ENCODE measurements at regions not wholly inside any gene's neighbourhood (a gene's known extent, or its start where the extent isn't known, plus 50 kb on each side); places are given as distances from the start of the nearest gene placed in this dataset.
"Not testable (repeated sequence)": the region's sequence is repeated elsewhere in the genome, so short reads cannot be mapped to it uniquely, and the experiment has no call there.

GRCh38 chr21:6565190-6566094, 3955.9 kb upstream of the TPTE start:
- not testable (repeated sequence) for H3K9me3 ChIP-seq (ENCODE audit: control insufficient read depth, low read depth, low read length); H3K27me3 ChIP-seq (ENCODE audit: control insufficient read depth, insufficient read depth, low read length); H3K4me3 ChIP-seq (ENCODE audit: low read length); H3K27ac ChIP-seq (ENCODE audit: low read length); H3K9ac ChIP-seq (ENCODE audit: low read length); H3K36me3 ChIP-seq (ENCODE audit: control insufficient read depth, low read depth, low read length); H3K4me1 ChIP-seq (ENCODE audit: control insufficient read depth, low read depth, low read length)

DNA sequence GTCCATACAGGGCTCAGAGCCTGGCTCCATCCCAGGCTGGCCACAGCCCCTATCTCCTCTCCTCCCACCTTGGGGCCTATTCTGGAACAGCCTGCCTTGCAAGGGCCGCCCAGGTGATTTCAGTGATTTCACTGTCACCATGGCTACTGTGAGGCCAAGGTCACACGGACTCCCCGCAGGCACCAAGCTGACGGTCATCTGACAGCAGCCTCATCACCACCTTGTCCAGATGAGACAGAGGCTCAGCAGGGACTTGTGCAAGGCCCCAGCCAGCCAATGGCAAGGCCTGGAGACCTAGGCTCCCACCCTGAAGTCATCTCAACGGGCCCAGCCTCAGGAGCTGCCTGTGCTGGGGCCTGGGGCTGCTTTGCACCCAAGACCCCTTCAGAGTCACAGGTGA, 3953.8 kb upstream of the TPTE start:
- H3K27me3 ChIP-seq (ENCODE audit: control insufficient read depth, insufficient read depth, low read length); H3K36me3 ChIP-seq (ENCODE audit: control insufficient read depth, low read depth, low read length); H3K9ac ChIP-seq (ENCODE audit: low read length); H3K4me1 ChIP-seq (ENCODE audit: control insufficient read depth, low read depth, low read length); H3K9me3 ChIP-seq (ENCODE audit: control insufficient read depth, low read depth, low read length); H3K4me3 ChIP-seq (ENCODE audit: low read length); H3K27ac ChIP-seq (ENCODE audit: low read length): not testable (repeated sequence)

DNA sequence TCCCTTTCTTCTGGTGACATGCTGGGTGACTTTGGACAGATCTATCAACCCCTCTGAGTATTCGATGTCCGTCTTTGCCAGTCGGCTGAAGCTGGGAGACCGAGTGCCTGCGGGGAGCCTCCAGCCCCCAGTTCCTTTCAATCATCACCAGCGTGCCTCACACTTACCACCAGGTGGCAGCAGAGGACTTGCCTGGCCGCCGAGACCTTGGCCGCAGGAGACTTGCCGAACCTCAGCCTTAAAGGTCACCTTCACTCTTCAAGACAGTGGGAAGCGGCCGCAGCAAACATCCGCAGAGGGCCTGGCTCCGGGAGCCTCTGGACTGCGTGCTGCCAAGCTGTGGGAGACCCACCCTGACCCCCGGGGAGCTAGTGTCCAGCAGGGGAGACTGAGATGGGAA, 3952.2 kb upstream of the TPTE start:
- not testable (repeated sequence) for H3K9ac ChIP-seq (ENCODE audit: low read length); H3K36me3 ChIP-seq (ENCODE audit: control insufficient read depth, low read depth, low read length); H3K27ac ChIP-seq (ENCODE audit: low read length); H3K9me3 ChIP-seq (ENCODE audit: control insufficient read depth, low read depth, low read length); H3K4me3 ChIP-seq (ENCODE audit: low read length); H3K4me1 ChIP-seq (ENCODE audit: control insufficient read depth, low read depth, low read length); H3K27me3 ChIP-seq (ENCODE audit: control insufficient read depth, insufficient read depth, low read length)

DNA sequence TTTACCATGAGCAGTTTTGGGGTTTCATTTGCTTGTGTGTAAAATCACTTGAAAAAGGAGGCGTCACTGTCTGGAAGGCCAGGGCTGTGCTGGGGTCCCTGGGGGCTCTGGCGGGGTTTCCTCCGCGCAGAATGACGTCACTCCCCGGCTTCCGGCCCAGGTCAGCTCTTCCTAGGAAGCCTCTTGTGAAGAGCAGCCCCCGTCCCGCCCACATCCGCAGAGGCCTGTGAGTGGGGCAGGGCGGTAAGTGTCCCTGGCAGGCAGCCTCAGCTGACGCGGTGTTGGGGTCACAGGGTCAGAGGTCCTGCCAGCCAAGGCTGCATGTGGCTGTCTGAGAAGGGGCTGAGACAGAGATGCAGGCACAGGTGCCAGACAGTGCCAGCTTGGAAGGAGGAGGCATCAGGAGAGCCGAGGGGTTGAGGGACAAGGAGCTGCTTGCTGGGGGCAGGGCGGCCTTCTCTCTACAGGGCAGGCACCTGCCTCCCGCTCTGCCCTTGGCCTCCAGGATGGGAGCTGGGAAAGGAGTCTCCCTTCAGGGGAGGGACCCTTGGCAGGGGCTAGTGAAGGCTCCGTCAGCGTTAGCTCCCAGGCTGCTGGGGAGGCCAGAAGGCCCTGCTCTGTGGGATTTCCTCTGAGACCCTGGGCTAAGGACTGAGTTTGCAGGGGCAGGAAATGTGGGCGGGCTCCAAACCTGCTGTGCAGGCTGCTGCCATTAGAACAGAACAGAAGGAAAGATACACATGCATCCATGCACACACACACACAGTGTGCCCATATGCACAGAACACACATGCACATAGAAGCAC, 3951.6 kb upstream of the TPTE start:
- H3K4me1 ChIP-seq (ENCODE audit: control insufficient read depth, low read depth, low read length); H3K36me3 ChIP-seq (ENCODE audit: control insufficient read depth, low read depth, low read length); H3K27me3 ChIP-seq (ENCODE audit: control insufficient read depth, insufficient read depth, low read length); H3K9me3 ChIP-seq (ENCODE audit: control insufficient read depth, low read depth, low read length); H3K27ac ChIP-seq (ENCODE audit: low read length); H3K4me3 ChIP-seq (ENCODE audit: low read length); H3K9ac ChIP-seq (ENCODE audit: low read length): not testable (repeated sequence)

GRCh38 chr21:6570700-6571368, 3950.5 kb upstream of the TPTE start:
- H3K27ac ChIP-seq (ENCODE audit: low read length); H3K4me1 ChIP-seq (ENCODE audit: control insufficient read depth, low read depth, low read length); H3K9me3 ChIP-seq (ENCODE audit: control insufficient read depth, low read depth, low read length); H3K27me3 ChIP-seq (ENCODE audit: control insufficient read depth, insufficient read depth, low read length); H3K4me3 ChIP-seq (ENCODE audit: low read length); H3K36me3 ChIP-seq (ENCODE audit: control insufficient read depth, low read depth, low read length); H3K9ac ChIP-seq (ENCODE audit: low read length): not testable (repeated sequence)

- H3K27ac ChIP-seq (ENCODE audit: low read length); H3K9me3 ChIP-seq (ENCODE audit: control insufficient read depth, low read depth, low read length); H3K27me3 ChIP-seq (ENCODE audit: control insufficient read depth, insufficient read depth, low read length): not testable (repeated sequence)
These were observed 3947.8 kb upstream of the TPTE start for GRCh38 chr21:6573576-6573975.

DNA sequence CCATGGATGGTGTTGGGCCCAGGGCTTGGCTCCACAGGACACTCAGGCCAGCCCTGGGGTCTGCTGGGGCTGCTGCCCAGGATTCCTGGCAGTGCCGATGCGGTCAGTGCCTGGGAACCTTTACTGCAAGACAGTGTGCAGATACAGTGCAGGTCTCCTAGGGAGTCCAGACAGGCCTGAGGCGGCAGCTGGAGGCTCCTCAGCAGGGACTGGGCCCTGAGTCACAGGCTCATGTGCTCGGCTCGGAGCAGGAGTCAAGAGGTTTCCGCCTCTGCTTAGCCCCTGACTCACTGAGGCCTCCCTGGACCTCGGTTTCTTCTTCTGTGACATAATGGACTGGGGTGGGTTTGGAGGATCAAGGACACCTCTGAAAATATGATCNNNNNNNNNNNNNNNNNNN, 3941.6 kb upstream of the TPTE start:
- not testable (repeated sequence) for H3K27me3 ChIP-seq (ENCODE audit: control insufficient read depth, insufficient read depth, low read length); H3K36me3 ChIP-seq (ENCODE audit: control insufficient read depth, low read depth, low read length); H3K27ac ChIP-seq (ENCODE audit: low read length); H3K4me3 ChIP-seq (ENCODE audit: low read length); H3K9ac ChIP-seq (ENCODE audit: low read length); H3K9me3 ChIP-seq (ENCODE audit: control insufficient read depth, low read depth, low read length); H3K4me1 ChIP-seq (ENCODE audit: control insufficient read depth, low read depth, low read length)

More at GRCh38 chr21:6573576-6573975, 3947.8 kb upstream of the TPTE start:
- H3K4me3 ChIP-seq (ENCODE audit: low read length); H3K4me1 ChIP-seq (ENCODE audit: control insufficient read depth, low read depth, low read length); H3K9ac ChIP-seq (ENCODE audit: low read length); H3K36me3 ChIP-seq (ENCODE audit: control insufficient read depth, low read depth, low read length): not testable (repeated sequence)
